DND-41 (cell line): ENCODE measurements at regions not wholly inside any gene's neighbourhood (a gene's known extent, or its start where the extent isn't known, plus 50 kb on each side); places are given as distances from the start of the nearest gene placed in this dataset.

Experiments
- ATAC-seq: fragments of 200-7000 bp; cut with Tn5 transposase; 3 replicates; pipeline ENCODE4 v1.9.1; 2021; ENCODE audit warnings: low read depth; ENCODE audit not compliant: insufficient read depth
- DNase-seq: peaks from one replicate; pipeline ENCODE4 v3.0.0-alpha.2; 2020
- H2AFZ ChIP-seq: 2 replicates; pipeline ENCODE4 v1.6.0; 2012; ENCODE audit warnings: low read depth, low read length
- H3K27ac ChIP-seq: 2 replicates; pipeline ENCODE4 v1.5.1; 2012; ENCODE audit warnings: low read length, inconsistent platforms
- H3K27me3 ChIP-seq: fragments of 200-600 bp; sonication (generic); 2 replicates; pipeline ENCODE4 v1.6.0; 2012; ENCODE audit warnings: low read length, mild to moderate bottlenecking, inconsistent platforms; ENCODE audit not compliant: insufficient read depth, poor library complexity
- H3K36me3 ChIP-seq: 2 replicates; pipeline ENCODE4 v1.5.1; 2012; ENCODE audit warnings: low read length, inconsistent platforms; ENCODE audit not compliant: insufficient read depth
- H3K4me1 ChIP-seq: 2 replicates; pipeline ENCODE4 v1.5.1; 2012; ENCODE audit warnings: mild to moderate bottlenecking, low read length; ENCODE audit not compliant: insufficient read depth
- H3K4me2 ChIP-seq: 2 replicates; pipeline ENCODE4 v1.6.0; 2012; ENCODE audit warnings: mild to moderate bottlenecking, moderate library complexity, low read length, inconsistent platforms; ENCODE audit not compliant: insufficient read depth
- H3K4me3 ChIP-seq, 2 experiments: fragments of 200-600 bp in 1 of 2; shearing (Covaris generic) in 1 of 2; 2 replicates each; pipeline ENCODE4 v1.5.1; 2012 to 2016; ENCODE audit warnings: inconsistent platforms in 2 of 2, low read length in 2 of 2, mild to moderate bottlenecking in 2 of 2, low read depth in 1 of 2, moderate library complexity in 1 of 2
- H3K79me2 ChIP-seq: 2 replicates; pipeline ENCODE4 v1.6.0; 2012; ENCODE audit warnings: low read length, inconsistent platforms; ENCODE audit not compliant: insufficient read depth
- H3K9ac ChIP-seq: 2 replicates; pipeline ENCODE4 v1.6.0; 2012; ENCODE audit warnings: low read depth, mild to moderate bottlenecking, inconsistent platforms, low read length, moderate library complexity
- H3K9me3 ChIP-seq: 2 replicates; pipeline ENCODE4 v1.5.1; 2012; ENCODE audit warnings: low read length, moderate library complexity, mild to moderate bottlenecking, inconsistent platforms; ENCODE audit not compliant: insufficient read depth, severe bottlenecking
- H4K20me1 ChIP-seq: 2 replicates; pipeline ENCODE4 v1.6.0; 2012; ENCODE audit warnings: low read length; ENCODE audit not compliant: insufficient read depth
- EZH2 ChIP-seq: IDR thresholded peaks from 3 replicates; pipeline ENCODE4 v1.6.1; 2012; ENCODE audit warnings: borderline replicate concordance, low read depth, mild to moderate bottlenecking, moderate library complexity, low read length, inconsistent platforms; ENCODE audit not compliant: severe bottlenecking
- TF ChIP-seq, protein P1 (sequence below): IDR thresholded peaks from 2 replicates; pipeline ENCODE4 v1.5.1; 2012; ENCODE audit warnings: borderline replicate concordance, low read length, moderate library complexity, mild to moderate bottlenecking; ENCODE audit not compliant: poor library complexity, severe bottlenecking; ENCODE audit errors: extremely low read depth

DNA sequence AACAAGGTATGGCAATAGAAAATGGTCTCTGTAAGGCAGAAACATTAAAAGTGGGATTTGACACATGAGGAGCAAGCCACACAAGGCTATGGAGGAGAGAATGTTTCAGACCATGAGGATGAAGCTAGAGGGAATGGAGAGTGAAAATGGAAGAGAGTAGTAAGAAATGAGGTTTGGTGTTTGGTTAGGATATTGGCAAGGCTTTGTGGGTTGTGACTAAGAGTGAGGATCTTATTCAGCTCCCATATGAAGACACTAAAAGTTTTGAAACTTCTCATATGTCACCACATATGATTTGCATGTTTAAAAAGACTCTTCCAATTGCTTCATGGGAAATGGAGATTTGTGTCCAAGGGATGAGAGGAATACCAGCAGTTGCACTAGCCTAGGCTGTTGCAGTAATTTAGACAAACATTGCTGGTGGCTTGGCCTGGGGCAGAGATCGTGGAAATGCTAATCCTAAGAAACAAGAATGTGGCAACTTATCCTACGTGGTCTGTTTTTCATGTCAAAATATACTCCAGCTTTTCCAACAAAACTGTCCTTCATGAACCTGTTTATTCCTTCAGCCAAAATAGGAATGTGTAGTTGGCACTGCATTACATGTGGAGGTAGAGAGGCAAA, 749.0 kb downstream of the PDCD6IP start:
- no peak for DNase-seq
- TF ChIP-seq, protein P1, sequence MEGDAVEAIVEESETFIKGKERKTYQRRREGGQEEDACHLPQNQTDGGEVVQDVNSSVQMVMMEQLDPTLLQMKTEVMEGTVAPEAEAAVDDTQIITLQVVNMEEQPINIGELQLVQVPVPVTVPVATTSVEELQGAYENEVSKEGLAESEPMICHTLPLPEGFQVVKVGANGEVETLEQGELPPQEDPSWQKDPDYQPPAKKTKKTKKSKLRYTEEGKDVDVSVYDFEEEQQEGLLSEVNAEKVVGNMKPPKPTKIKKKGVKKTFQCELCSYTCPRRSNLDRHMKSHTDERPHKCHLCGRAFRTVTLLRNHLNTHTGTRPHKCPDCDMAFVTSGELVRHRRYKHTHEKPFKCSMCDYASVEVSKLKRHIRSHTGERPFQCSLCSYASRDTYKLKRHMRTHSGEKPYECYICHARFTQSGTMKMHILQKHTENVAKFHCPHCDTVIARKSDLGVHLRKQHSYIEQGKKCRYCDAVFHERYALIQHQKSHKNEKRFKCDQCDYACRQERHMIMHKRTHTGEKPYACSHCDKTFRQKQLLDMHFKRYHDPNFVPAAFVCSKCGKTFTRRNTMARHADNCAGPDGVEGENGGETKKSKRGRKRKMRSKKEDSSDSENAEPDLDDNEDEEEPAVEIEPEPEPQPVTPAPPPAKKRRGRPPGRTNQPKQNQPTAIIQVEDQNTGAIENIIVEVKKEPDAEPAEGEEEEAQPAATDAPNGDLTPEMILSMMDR, result no peak
- TF ChIP-seq EZH2, result no peak
- Histone ChIP-seq H3K9ac (no peak overlapping the region), H3K4me1 (no peaks in the 10 kb centered on the region), H4K20me1 (no peaks in the 10 kb centered on the region), H3K27ac (no peak overlapping the region), H3K4me3 (no peak overlapping the region), H3K27me3 (no peaks in the 10 kb centered on the region), H3K4me2 (no peak overlapping the region), H3K9me3 (no peaks in the 10 kb centered on the region), H2AFZ (no peak overlapping the region), H3K79me2 (no peaks in the 10 kb centered on the region), H3K36me3 (no peaks in the 10 kb centered on the region)
- ATAC-seq, result no peak

DNA sequence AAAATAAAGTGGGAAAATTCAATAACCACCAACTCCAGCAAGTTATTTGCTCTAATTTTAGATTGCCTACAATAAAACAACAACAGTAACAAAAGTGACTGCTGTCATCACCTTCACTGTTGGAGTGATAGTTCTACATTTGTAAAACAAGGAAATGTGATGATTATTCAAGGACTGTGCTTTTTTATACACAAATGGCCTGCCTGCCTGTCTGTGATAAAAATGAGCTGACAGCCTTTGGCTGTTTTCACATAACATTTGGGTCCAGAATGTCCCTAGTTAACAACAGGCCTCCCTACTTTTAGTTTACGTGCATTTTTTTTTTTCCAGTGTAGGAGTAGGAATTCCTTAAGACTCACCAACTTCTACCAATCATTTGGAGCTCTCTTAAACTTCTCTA, 768.8 kb downstream of the PDCD6IP start:
- Histone ChIP-seq H3K4me3 (no peak overlapping the region), H3K4me1 (no peaks in the 10 kb centered on the region), H4K20me1 (no peaks in the 10 kb centered on the region), H3K27me3 (no peaks in the 10 kb centered on the region), H3K9ac (no peak overlapping the region), H3K36me3 (no peaks in the 10 kb centered on the region), H3K9me3 (no peaks in the 10 kb centered on the region), H3K27ac (no peak overlapping the region), H3K4me2 (no peak overlapping the region), H3K79me2 (no peaks in the 10 kb centered on the region), H2AFZ (no peak overlapping the region)
- DNase-seq (no peak), ATAC-seq (no peak)
- TF ChIP-seq, protein P1, result no peak
- TF ChIP-seq EZH2, result no peak

DNA sequence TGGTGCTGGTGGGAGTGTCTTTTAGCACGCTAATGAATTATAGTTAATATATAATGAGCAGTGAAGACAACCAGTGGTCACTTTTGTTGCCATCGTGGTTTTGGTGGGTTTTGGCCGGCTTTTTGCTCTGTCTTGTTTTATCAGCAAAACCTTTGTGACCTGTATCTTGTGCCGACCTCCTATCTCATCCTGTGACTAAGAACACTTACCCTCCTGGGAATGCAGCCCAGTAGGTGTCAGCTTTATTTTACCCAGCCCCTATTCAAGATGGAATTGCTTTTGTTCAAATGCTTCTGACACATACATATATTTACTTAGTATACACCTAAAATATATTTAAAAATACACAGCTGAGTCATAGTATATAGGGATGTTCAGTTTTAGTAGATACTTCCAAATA, 770.3 kb downstream of the PDCD6IP start:
- H3K4me1 ChIP-seq, result no peaks in the 10 kb centered on the region
- no peak for TF ChIP-seq EZH2
- TF ChIP-seq, protein P1, result no peak
- no peak overlapping the region for H2AFZ ChIP-seq
- DNase-seq (no peak), ATAC-seq (no peak)
- no peak overlapping the region for H3K9ac ChIP-seq
- no peaks in the 10 kb centered on the region for H3K36me3 ChIP-seq
- H4K20me1 ChIP-seq, result no peaks in the 10 kb centered on the region
- H3K9me3 ChIP-seq, result no peaks in the 10 kb centered on the region
- H3K79me2 ChIP-seq, result no peaks in the 10 kb centered on the region
- H3K4me3 ChIP-seq, result no peak overlapping the region
- no peak overlapping the region for H3K27ac ChIP-seq
- H3K4me2 ChIP-seq, result no peak overlapping the region
- H3K27me3 ChIP-seq, result no peaks in the 10 kb centered on the region
